ENCODE measurements at regions not wholly inside any gene's neighbourhood (a gene's known extent, or its start where the extent isn't known, plus 50 kb on each side); places are given as distances from the start of the nearest gene placed in this dataset.

DNA sequence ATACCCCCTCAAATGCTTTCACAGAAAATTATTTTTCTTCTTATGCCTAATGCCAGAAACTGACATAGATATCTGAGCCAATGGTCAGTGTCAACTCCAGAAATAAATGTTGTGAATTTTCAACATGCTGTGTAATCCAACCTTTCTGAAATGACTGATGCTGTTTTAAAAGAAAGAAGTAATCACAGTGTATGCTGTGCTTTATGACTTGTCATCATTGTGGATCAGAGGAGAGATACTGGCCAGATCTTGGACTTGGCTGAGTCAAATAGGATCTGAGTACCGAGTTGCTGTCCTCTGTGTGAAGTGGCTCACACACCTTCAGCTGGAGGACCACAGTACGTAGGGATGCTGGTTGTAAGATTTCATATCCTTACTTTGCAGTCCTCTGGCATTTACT, 89.9 kb upstream of the ARHGAP20 start:
- no peak for DNase-seq (ENCODE audit: low read depth)
- TF ChIP-seq, protein P1, sequence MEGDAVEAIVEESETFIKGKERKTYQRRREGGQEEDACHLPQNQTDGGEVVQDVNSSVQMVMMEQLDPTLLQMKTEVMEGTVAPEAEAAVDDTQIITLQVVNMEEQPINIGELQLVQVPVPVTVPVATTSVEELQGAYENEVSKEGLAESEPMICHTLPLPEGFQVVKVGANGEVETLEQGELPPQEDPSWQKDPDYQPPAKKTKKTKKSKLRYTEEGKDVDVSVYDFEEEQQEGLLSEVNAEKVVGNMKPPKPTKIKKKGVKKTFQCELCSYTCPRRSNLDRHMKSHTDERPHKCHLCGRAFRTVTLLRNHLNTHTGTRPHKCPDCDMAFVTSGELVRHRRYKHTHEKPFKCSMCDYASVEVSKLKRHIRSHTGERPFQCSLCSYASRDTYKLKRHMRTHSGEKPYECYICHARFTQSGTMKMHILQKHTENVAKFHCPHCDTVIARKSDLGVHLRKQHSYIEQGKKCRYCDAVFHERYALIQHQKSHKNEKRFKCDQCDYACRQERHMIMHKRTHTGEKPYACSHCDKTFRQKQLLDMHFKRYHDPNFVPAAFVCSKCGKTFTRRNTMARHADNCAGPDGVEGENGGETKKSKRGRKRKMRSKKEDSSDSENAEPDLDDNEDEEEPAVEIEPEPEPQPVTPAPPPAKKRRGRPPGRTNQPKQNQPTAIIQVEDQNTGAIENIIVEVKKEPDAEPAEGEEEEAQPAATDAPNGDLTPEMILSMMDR (IDR thresholded peaks at IDR 0.05; ENCODE audit: insufficient read depth, low read depth, low read length, missing control alignments): no peak

DNA sequence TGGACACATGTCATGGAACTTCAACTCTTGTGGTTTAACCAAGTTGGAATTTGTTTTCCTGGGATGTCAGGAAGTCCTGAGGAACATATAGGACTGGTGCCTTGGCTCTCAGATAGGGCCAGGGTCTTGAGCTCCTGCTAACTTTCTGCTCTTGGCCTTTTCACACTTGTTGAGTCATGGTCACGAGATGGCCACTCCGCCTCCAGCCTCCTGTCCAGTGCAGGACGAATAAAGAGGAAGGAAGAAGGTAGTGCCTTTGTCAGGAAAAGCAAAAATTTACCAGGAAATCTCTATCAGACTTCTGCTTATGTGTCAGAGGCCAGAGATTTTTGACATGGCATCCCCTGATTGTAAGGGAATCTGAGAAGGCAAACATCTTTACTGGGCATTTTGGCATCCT, 89.1 kb upstream of the ARHGAP20 start:
- TF ChIP-seq, protein P1 (IDR thresholded peaks at IDR 0.05; ENCODE audit: insufficient read depth, low read depth, low read length, missing control alignments): no peak
- no peak overlapping the region for H3K4me3 ChIP-seq (ENCODE audit: low read length)
- DNase-seq (ENCODE audit: low read depth): no peak

More for the DNA sequence above, 89.9 kb upstream of the ARHGAP20 start:
- no peak overlapping the region for H3K4me3 ChIP-seq (ENCODE audit: low read length)

DNA sequence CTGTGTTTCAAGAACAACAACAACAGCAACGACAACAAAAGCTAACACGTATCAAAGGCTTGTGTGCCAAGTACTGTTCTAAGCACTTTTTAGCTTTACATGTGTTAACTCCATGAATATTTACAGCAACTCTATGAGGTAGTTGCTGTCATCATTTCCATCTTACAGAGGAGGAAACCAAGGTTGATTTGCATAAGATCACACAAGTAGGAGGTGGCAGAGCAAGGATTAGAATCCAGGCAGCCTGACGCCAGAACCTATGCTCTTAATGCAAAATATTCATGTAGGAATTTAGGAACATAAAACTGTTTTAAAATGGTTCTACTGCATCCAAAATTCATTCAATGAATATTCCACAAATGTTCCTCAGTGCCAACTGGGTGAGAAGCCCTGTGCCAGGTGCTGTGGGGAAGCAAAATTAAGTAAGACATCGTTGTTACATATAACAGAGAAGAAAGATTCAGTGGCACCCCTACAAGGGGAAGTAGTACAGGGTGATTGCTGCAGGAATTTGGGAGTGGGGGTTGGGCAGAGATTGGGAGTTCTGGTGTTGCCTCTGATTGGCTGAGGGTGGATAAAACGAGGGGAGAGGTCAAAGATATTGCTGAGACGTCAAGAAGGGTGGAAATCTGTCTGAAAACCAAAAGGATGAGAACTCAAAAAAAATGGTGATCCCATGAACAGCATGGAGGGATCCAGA, 86.1 kb upstream of the ARHGAP20 start:
- TF ChIP-seq, protein P1 (IDR thresholded peaks at IDR 0.05; ENCODE audit: insufficient read depth, low read depth, low read length, missing control alignments): no peak
- no peak overlapping the region for H3K4me3 ChIP-seq (ENCODE audit: low read length)
- no peak for DNase-seq (ENCODE audit: low read depth)

DNA sequence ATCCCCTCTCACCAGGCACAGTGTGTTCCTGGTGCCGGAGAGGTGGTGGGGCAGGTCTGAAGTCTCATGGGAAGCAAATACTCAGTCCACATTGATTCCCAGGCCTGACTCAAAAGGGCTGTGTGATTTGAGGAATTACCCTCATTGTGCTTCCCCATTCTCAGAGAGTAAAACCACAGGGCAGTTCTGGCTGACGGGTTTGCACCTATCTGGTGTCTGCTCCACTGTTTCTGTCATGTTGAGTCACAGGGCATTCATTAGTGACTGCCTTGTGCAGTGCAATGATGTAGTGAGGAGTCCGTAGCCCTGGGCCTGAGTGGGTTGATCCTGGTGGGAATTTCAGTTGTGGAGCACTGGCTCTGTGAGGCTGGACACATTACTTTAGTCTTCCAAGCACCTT, 85.2 kb upstream of the ARHGAP20 start:
- no peak overlapping the region for H3K4me3 ChIP-seq (ENCODE audit: low read length)
- TF ChIP-seq, protein P1 (IDR thresholded peaks at IDR 0.05; ENCODE audit: insufficient read depth, low read depth, low read length, missing control alignments): no peak
- peak; percentile 73 for DNase-seq (ENCODE audit: low read depth)

DNA sequence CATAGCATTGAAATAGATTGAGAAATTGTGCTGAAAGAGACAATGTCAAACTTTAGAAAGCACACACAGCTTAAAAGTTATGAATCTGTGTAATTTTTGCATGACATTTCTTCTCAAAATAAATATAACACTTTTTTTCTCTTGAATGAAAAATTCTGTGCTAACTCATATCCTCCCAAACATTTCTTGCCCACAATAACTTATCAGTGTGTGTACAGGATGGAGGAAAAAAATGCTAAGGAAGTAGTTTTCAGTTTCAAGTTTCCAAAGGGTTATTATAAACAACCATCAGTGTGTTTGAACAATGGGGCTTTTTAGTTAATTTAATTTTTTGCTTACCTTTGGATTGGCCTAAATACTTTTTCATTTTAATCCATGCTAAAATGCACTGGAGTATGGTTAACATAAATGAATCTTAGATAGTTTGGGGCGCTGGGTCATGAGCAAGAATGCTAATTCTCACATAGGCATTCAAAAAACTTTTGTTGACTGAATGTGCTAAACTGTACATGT, 82.9 kb upstream of the ARHGAP20 start:
- no peak overlapping the region for H3K4me3 ChIP-seq (ENCODE audit: low read length)
- no peak for DNase-seq (ENCODE audit: low read depth)
- TF ChIP-seq, protein P1 (IDR thresholded peaks at IDR 0.05; ENCODE audit: insufficient read depth, low read depth, low read length, missing control alignments): no peak

DNA sequence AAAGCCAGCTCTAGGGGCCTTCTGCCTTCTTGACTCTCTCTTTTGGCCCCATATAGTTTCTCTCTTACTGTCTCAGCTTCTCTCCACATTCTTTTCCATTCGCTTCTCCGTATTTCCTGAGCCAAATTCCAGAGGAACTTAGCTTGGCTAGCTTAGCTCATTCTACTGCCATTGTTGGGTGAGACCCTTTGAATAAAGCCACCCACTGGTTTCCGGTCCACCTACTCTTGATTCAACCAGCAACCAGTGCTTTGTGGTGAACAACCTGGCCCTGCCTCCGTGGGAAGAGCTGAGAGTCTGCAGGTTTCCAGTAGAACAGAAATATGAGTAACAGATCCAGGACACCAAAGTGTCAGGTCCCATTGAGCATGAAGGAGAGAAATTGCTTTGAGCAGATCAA, 81.3 kb upstream of the ARHGAP20 start:
- DNase-seq (ENCODE audit: low read depth): no peak
- TF ChIP-seq, protein P1 (IDR thresholded peaks at IDR 0.05; ENCODE audit: insufficient read depth, low read depth, low read length, missing control alignments): no peak
- H3K4me3 ChIP-seq (ENCODE audit: low read length): no peak overlapping the region

DNA sequence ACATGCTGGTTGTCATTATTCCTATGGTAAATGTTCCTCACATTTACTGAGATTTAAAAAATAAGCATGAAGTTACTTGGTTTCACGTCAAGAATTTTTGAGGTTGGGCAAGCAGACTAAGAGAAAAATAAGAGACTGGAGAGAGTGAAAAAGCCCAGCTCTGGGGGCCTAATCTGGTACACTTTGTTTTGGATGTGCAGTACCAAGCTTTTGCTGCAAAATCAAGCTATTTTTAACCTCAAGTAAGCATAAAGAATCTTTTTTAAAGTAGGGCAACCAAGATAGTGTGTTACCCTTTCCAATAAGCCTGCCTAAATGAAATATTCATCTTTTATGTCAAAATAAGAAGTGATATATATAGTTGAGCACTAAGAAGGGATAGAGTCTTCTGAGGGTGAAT, 79.4 kb upstream of the ARHGAP20 start:
- TF ChIP-seq, protein P1 (IDR thresholded peaks at IDR 0.05; ENCODE audit: insufficient read depth, low read depth, low read length, missing control alignments): no peak
- no peak overlapping the region for H3K4me3 ChIP-seq (ENCODE audit: low read length)
- no peak for DNase-seq (ENCODE audit: low read depth)
